ENCODE measurements at regions not wholly inside any gene's neighbourhood (a gene's known extent, or its start where the extent isn't known, plus 50 kb on each side); places are given as distances from the start of the nearest gene placed in this dataset.

GRCh38 chr20:11247046-11248010 lies 573.5 kb upstream of the JAG1 start:
- no peak for DNase-seq (ENCODE audit: low read depth)

GRCh38 chr20:11248011-11248409 lies 574.2 kb upstream of the JAG1 start:
- DNase-seq (ENCODE audit: low read depth) = no peak

GRCh38 chr20:11248687-11249638 lies 575.2 kb upstream of the JAG1 start:
- DNase-seq (ENCODE audit: low read depth) = no peak

- no peak for DNase-seq (ENCODE audit: low read depth)
Observed at GRCh38 chr20:11249683-11250082, 575.9 kb upstream of the JAG1 start.

GRCh38 chr20:11252447-11252846 lies 578.6 kb upstream of the JAG1 start:
- DNase-seq (ENCODE audit: low read depth) = no peak

GRCh38 chr20:11255455-11255854 lies 581.7 kb upstream of the JAG1 start:
- DNase-seq (ENCODE audit: low read depth) = no peak

- DNase-seq (ENCODE audit: low read depth) = no peak
Observed at GRCh38 chr20:11255860-11256259, 582.1 kb upstream of the JAG1 start.

- no peak for DNase-seq (ENCODE audit: low read depth)
Observed at GRCh38 chr20:11260611-11261010, 586.8 kb upstream of the JAG1 start.

- peak; percentile 86 for DNase-seq (ENCODE audit: low read depth)
Observed at GRCh38 chr20:11261533-11262000, 587.8 kb upstream of the JAG1 start.

GRCh38 chr20:11266571-11266970 lies 592.8 kb upstream of the JAG1 start:
- DNase-seq (ENCODE audit: low read depth) = no peak

- DNase-seq (ENCODE audit: low read depth) = peak; percentile 90
Observed at GRCh38 chr20:11267131-11267761, 593.4 kb upstream of the JAG1 start.

GRCh38 chr20:11267762-11268335 lies 594.0 kb upstream of the JAG1 start:
- DNase-seq (ENCODE audit: low read depth) = no peak

GRCh38 chr20:11270566-11270965 lies 596.8 kb upstream of the JAG1 start:
- DNase-seq (ENCODE audit: low read depth) = no peak

GRCh38 chr20:11271319-11271718 lies 597.5 kb upstream of the JAG1 start:
- DNase-seq (ENCODE audit: low read depth) = peak; percentile 11

GRCh38 chr20:11271920-11272594 lies 598.3 kb upstream of the JAG1 start:
- DNase-seq (ENCODE audit: low read depth) = no peak

- peak; percentile 60 for DNase-seq (ENCODE audit: low read depth)
Observed at GRCh38 chr20:11274141-11274594, 600.4 kb upstream of the JAG1 start.

GRCh38 chr20:11275740-11276139 lies 601.9 kb upstream of the JAG1 start:
- DNase-seq (ENCODE audit: low read depth) = no peak

GRCh38 chr20:11277170-11277569 lies 603.4 kb upstream of the JAG1 start:
- no peak for DNase-seq (ENCODE audit: low read depth)

- DNase-seq (ENCODE audit: low read depth) = no peak
Observed at GRCh38 chr20:11277858-11278257, 604.1 kb upstream of the JAG1 start.

- DNase-seq (ENCODE audit: low read depth) = no peak
Observed at GRCh38 chr20:11278461-11278860, 604.7 kb upstream of the JAG1 start.

GRCh38 chr20:11281240-11281639 lies 607.4 kb upstream of the JAG1 start:
- no peak for DNase-seq (ENCODE audit: low read depth)
